HG02840 (cell line): ENCODE measurements at regions not wholly inside any gene's neighbourhood (a gene's known extent, or its start where the extent isn't known, plus 50 kb on each side); places are given as distances from the start of the nearest gene placed in this dataset.
"Not testable (repeated sequence)": the region's sequence is repeated elsewhere in the genome, so short reads cannot be mapped to it uniquely, and the experiment has no call there.

ENCODE experiments used
- ATAC-seq: cut with Tn5 transposase; IDR thresholded peaks from one replicate; pipeline ENCODE4 v1.9.1; 2021; ENCODE audit warnings: mild to moderate bottlenecking, moderate library complexity, moderate number of reproducible peaks; ENCODE audit not compliant: unreplicated experiment, low FRiP score

DNA sequence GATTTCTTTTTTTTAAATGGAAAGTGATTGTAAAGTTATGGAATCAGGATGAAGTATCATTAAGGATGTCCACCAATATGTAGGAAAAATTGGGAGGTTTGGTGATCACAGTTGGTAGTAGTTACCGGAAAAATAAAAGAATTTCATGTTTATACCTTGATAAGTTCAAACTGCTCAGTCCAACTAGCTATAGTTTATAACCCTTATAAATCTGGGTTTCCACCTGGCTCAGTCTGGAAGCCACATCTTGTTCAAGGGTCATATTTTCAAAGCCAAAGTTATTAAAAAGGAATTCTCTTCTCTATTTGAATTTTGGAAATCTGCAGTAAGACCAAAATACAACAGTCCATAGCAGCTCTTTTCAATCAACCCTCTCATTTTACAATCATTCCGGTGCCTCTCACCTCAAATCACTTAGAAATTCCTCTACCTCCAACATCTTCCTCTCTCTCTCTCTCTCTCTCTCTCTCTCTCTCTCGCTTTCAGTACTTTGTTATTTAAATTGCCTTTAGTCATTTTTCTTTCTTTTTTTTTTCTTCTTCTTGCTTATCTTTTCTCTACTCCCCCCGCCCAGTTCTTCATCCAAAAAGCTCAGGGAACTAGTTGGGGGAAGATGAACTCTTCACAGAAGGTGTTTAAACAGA, 186.2 kb upstream of the TBC1D5 start:
- ATAC-seq: no peak

DNA sequence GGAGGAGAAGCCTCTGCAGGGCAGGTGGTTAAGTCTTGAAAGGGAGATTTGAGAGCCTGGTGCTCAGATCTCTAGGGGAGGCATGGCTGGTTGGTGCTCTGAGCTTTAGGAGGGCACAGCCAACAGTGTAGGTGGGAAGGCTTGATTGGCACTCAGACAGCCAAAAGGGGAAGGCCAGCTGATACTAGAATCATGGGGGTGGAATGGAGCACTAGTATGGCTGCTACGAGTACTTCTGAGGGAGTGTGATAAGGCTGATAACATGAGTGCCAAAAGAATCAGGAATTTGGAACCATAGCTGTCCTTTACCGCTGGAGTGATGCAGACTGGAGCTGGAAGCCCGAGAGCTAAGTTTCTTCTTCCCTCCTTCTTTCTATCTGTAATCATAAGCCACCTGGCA, 184.6 kb upstream of the TBC1D5 start:
- no peak for ATAC-seq

DNA sequence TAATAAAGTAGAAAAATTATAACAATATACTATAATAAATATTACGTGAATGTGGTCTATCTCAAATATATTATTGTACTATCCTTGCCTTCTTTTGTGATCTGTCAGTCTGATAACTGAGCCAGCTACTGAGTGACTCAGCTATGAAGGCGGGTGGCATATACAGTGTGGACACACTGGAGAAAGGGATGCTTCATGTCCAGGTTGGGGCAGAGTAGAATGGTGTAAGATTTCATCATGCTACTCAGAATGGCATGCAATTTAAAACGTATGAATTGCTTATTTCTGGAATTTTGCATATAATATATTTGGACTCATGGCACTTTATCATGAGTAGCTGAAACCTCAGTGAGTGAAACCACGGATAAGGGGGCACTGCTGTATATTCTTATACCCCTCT, 172.9 kb upstream of the TBC1D5 start:
- ATAC-seq: no peak

DNA sequence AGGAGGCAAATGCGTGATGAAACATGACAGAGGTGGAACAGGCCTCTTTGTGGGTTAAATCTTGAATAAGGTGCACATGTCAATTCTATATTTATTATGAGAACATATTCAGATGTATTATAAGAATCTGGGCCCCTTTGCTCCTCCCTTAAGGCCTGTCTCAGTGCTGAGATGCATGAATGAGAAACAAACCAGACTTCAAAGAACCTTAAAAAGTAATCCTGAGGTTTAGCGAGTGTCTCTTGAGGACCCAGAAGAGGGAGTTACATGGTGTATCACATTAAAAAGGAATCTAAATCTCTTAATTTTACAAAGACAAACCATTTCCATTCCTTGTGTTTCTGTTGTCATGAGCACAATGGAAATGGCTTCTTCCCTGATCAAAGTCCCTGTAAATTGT, 170.9 kb upstream of the TBC1D5 start:
- no peak for ATAC-seq

DNA sequence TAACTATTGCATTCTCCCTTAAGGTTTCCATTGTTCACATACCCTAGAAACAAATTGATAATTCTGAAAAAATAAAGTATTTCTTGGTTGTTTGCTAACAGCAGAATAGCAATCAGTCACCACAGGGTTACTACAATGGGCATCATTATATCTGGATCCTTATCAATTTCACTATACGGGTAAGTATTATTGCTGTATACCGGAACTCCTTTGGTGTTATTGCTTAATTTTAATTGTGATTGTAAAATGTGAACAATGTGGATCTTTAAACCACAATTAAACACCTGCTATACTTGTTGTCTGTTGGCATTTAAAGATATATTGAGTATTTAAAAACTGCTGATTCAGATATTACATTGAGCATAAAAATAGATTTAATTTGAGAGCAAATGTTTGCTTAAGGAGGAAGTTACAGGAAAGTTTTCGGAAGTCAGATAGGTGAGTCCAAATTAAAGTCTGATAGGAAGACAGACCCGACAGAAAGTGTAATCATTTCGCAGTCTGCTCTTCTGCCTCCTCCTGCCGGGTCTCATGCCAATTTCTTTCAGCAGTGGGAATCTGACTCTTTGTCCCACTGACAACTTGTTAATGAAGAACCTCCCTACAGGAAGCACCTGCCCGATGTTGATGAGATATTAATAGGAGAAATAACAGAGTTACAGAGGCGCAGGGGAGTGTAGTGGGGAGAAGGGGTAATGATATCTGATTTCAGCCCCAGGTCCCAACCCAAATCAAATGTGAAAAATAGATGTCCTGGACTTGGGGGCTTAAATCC, 169.7 kb upstream of the TBC1D5 start:
- no peak for ATAC-seq

DNA sequence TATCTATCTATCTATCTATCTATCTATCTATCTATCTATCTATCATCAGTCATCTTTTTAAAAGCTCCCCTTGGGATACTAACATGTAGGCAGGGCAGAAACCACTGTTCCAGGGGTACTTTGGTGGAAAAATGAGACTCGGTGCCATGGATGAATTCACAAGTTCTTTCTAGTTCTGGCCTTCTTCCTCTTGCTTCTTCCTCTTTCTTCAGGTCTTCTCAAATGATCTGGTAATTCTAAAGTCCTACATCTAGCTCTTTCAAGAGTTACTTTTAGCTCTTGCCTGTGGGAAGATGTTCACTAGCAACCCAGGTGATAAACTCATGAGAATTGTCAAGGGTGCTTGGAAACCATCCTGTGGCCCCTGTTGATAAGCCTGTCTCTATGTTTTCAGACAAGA, 168.5 kb upstream of the TBC1D5 start:
- no peak for ATAC-seq

DNA sequence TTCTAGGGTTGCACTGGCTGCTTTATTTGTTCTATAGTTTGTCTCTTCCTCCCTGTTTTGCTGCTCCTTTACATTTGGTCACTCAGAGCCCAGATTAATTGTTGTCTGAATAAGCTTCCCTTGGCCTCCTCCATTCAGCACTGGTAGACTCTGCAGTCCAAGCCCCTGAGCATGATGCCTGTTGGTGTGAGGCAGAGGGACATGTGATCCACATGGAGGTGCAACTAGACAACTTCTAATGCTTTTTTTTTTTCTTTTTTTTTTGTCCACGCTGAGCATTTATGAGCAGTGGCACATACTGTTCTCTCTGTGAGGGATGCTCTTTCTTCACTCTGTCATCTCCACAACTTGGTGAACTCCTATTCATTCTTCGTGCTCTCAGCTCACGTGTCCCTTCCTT, 167.3 kb upstream of the TBC1D5 start:
- ATAC-seq: no peak

DNA sequence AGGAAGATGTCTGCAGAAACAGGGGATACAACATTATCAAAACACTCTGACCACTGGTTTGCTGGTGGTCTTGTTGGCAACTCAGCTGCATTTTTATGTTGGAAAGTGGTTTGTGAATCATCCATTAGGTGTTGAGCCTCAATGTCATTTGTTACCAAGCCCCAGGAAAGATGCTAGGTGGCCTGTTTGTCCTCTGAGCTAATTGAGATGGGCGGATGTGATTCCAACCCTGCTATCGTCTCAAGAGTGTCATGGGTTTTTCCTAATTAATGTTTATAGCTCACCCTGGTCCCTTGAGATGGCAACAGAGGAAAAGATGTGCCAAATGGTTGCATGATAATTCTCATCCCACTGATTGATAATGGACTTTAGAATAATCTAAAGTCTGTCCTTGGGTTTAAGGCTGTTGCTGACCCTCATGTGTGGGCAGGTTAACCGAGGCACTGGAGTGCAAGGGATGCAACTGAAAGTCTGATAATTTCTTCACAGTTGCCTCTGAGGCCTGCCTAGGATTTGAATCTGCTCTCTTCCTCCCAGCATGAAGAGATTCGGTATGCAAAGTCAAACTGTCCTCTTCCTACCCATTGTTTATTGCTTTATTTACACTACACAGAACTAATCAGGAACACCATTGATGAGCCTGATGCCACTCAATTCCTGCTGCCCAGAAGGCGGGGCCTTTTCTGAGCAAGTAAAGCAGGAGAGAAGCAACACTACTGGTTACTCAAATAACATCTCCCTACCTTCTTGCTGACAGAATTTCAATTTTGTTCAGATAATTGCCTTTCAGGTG, 166.2 kb upstream of the TBC1D5 start:
- no peak for ATAC-seq

DNA sequence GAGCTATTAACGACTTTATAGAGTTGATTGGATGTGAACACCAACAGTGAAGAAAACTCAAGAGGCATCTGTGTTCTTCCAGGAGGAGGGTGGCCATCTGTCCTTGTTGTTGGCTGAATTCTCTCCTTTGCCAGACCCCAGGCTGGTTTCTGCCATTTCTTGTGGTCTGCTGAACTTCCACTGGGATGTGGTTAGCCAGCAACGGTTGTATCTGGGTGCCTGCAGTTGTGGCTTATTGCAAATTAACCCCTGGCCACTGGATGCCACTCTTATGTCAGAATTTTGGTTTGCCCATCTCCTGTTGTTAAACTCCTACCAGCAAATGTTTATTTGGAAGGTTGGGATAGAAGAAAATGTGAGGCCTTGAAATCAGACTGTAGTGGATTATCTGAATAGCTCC, 163.6 kb upstream of the TBC1D5 start:
- no peak for ATAC-seq

DNA sequence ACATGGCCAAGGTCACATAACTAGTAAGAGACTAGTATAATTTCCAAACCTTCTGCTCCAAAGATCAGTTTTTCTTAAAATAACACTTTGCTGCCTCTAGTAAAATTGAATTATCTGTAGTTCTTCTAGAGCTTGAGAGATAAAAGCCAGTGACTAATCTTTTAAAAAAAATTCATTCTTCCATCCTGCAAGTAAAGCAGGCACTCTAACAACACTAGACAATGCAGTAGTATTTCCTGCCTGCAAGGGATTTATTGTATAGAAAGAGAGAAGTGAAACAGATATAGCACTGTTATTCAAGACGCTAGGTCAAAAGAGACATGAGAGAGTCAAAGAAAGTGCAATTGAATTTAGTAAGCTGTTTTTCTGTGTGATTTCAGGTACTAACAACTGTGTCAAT, 159.5 kb upstream of the TBC1D5 start:
- no peak for ATAC-seq

DNA sequence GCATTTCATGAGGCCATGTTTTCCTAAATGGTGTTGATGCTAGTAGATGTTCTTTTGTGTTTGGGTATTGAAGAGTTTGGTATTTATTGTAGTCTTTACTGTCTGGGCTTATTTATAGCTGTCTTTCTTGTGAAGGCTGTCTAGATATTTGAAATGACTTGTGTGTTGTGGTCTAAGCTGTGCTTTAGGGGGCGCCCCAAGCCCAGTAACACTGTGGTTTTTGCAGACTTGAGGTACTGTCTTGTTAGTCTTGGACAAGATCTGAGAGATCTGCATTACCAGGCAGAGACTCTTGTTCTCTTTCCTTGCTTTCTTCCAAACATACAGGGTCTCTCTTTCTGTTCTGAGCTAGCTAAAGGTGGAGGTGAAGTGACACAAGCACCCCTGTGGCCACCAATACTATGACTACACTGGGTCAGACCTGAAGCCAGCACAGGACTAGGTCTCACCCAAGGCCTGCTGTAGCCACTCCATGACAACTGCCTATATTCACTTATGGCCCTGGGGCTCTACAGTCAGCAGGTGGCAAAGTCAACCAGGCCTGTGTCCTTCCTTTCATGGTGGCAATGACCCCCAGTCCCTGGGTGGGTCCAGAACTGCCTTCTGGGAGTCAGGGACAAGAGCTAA, 152.1 kb upstream of the TBC1D5 start:
- ATAC-seq: no peak

DNA sequence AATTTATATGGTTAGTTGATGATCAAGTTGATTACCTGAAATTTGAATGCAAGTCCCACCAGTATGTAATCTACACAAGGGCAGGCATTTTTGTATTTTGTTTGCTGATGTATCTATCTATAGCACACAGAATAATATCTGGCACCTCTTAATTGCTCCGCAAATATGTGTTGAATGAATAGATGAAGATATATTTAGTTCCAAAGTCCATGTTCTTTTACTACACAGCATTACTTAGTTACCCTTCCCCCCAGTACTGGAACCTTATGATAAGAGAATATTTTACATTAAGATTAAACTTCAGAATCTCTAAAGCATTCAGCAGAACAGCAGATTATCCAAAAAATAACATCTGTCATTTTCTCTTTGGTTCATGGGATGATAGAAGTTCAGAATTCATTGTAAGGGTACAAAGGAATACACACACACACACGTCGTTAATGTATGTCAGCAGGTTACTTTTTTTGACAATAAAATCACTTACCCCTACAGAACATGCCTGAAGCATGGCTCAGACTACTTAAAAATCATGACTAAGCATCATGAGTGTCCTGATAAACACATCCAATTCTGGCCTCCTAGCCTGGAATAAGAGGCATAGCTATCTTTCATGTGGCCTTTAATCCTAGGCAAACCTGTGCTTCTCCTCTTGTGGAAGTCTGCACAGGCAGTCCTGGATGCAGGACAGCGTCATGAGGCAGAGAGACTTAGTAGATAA, 148.9 kb upstream of the TBC1D5 start:
- no peak for ATAC-seq

DNA sequence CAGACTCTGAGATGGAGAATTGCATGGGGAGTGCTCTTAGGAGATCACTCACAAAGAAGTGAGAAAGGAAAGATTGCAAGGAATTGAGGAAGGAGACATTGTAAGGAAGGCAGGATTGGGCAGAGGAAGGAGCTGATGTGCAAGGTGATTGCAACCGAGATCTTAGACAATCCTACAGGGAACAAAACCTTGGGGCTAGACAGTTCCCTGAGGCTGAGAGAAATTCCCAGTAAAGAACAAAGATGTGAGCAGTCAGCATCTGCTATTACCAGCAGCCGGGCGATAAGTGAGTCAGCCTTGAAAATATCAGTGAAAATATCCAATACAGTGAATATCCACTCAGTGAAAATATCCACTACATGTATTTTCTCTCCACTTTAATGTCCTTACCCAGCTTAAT, 143.6 kb upstream of the TBC1D5 start:
- ATAC-seq: no peak

DNA sequence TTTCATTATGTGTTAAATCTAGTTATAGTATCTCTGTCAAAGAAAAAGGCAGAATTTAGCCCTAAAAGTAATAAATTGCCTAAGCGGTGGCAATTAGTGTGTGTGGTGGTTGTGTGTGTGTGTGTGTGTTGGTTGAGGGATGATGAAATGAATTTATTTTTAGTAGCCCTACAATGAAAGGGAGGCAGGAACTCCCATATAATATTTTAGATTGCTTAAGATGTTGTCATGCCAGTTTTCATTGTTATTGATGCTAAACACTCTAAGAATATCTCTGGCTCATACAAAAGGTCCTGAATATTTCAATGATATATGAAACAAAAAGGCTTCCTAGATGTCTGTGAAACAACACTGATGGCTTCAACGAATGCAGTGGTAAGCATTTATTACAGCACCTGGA, 140.6 kb upstream of the TBC1D5 start:
- ATAC-seq: no peak

DNA sequence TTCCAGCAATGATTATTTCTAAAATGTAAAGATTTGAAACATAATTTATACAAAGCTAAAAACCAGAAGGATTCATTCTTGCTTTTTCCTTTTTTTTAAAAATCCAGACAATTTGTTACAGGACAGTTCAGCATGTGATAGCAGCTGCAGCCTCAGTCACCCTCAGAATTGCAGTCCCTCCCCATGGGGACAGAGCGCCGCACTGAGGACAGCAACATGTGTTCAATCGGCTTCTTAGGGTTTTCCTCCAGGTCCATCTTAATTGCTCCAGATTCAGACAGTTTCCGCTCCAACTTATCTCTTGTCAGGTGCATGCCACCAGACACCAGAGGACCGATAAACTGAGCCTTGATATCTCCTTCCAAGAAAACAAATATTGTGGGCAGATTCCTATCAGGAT, 134.9 kb upstream of the TBC1D5 start:
- no peak for ATAC-seq

DNA sequence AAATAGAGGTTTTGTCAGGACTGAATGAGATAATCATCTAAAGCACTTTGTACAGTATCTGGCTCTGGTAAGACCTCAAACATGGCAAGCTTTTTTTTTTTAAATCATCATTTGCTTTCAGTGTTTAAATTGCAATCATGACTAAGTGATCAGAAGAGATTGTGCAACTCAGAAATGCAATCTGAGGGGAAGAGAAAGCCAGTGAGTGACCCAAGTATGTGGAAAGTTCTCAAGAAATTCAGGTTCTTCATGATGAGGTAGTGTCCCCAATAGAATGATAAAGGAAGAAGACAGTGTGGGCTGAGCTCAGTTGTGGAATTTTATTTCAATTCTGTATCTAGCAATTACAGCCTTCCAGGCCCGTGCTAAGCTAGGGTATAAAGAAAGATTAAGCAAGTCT, 132.2 kb upstream of the TBC1D5 start:
- no peak for ATAC-seq

DNA sequence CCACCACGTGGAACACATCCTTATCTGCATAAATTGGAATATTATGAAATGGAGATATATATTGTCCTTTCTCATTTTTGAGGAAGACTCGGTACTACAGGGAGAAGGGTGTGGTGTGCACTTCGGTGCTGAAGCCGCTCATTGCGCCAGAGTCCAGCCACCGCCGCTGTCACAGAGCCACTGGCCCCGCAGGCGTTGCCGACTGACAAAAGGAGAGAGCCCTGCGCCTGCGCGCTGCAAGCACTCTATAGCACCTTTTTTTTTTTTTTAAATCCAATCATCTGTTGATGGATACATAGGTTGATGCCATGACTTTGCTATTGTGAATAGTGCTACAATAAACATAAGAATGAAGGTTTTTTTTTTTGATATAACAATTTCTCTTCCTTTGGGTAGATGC, 130.0 kb upstream of the TBC1D5 start:
- ATAC-seq: no peak

DNA sequence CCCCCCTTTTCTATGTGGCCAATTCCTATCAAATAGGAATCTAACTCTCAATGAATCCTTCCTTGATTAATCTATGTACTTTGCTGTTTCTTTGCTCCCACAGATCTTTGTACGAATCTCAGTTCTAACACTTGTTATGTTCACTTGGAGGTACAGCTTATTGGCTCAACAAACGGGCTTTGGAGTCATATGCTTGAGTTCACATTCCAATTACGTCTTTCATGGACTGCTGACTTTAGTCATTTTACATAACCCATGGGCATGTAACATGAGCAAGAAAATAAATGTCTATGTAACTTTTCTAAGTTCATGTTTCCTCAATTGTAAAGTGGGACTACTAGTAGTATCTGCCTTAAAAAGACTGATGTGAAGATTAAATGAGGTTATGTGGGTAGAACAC, 123.2 kb upstream of the TBC1D5 start:
- ATAC-seq: no peak

DNA sequence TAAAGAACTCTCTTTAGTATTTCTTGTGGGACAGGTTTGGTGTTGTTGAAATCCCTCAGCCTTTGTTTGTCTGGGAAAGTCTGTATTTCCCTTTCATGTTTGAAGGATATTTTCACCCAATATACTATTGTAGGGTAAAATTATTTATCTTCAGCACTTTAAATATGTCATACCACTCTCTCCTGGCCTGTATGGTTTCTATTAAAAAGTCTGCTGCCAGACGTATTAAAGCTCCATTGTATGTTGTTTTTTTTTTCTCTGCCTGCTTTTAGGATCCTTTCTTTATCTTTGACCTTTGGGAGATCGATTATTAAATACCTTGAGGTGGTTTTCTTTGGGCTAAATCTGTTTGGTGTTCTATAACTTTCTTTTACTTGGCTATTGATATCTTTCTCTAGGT, 119.0 kb upstream of the TBC1D5 start:
- ATAC-seq: no peak

DNA sequence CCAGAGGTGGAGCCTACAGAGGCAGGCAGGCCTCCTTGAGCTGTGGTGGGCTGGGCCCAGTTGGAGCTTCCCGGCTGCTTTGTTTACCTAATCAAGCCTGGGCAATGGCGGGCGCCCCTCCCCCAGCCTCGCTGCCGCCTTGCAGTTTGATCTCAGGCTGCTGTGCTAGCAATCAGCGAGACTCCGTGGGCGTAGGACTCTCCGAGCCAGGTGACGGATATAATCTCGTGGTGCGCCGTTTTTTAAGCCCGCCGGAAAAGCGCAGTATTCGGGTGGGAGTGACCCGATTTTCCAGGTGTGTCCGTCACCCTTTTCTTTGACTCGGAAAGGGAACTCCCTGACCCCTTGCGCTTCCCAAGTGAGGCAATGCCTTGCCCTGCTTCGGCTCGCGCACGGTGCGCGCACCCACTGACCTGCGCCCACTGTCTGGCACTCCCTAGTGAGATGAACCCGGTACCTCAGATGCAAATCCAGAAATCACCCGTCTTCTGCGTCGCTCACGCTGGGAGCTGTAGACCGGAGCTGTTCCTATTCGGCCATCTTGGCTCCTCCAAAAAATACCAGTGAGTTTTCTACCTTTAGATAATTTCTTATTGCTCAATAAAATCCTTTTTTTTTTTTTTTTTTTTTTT, 118.5 kb upstream of the TBC1D5 start:
- ATAC-seq: not testable (repeated sequence)
